ENCODE measurements at regions not wholly inside any gene's neighbourhood (a gene's known extent, or its start where the extent isn't known, plus 50 kb on each side); places are given as distances from the start of the nearest gene placed in this dataset.

DNA sequence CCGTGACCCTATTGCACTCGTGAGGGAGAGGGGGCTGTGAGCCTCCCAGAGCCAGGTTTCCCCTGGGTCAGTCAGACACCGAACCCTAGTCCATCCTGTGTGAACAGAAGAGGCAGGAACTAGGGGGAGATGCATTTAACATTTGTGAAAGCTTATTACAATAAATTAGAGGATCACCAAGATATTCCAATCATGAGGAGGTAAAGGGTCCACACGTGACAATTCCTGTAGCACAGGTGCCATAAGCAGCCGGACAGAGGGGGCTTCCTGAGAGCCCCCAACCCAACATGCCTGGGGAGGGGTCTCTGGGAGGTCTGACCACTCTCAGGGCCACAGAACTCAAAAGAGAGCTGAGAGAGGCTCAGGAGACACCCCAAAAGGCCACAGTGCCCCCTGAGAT is 93.3 kb downstream of the KCNF1 start:
- H3K9me3 ChIP-seq (ENCODE audit: control insufficient read depth, low read depth, low read length) = no peaks in the 10 kb centered on the region
- Mint-ChIP-seq H3K27me3 (ENCODE audit: low read depth) (peaks cover 5% of the 10 kb centered on the region), H3K27ac (no peak overlapping the region), H3K36me3 (ENCODE audit: insufficient read depth in 1 of 3, low read depth in 3 of 3) (peaks cover 0 to 8% (median 8%) of the 10 kb centered on the region in 3 experiments; a peak in 5 of 7 replicates), H3K9me3 (peaks cover 6 to 9% of the 10 kb centered on the region in 2 experiments), H3K4me1 (peaks cover 8 to 20% of the 10 kb centered on the region in 2 experiments), H3K4me3 (no peak overlapping the region)
- no CpG with 5 or more reads among the region's 5 CpGs for WGBS (ENCODE audit: extremely low coverage, insufficient read length, low lambda C conversion rate)
- no peaks in the 10 kb centered on the region; the same call in 1 of the 2 replicates for H3K4me1 ChIP-seq (ENCODE audit: insufficient read depth, low read length)
- TF ChIP-seq CTCF (conservative IDR thresholded peaks at IDR 0.05) = no peak
- H3K27me3 ChIP-seq (ENCODE audit: insufficient read depth, low read length) = no peaks in the 10 kb centered on the region
- H3K9ac ChIP-seq (ENCODE audit: extremely low read depth, insufficient read length, low read length) = no peak overlapping the region
- no peaks in the 10 kb centered on the region for H4K20me1 ChIP-seq (ENCODE audit: control insufficient read depth, insufficient read depth, insufficient read length)
- H3K18ac ChIP-seq (ENCODE audit: insufficient read length, low read depth, low read length) = no peak overlapping the region
- no peak overlapping the region for H2BK15ac ChIP-seq (ENCODE audit: low read depth, low read length)
- H3T11ph ChIP-seq (ENCODE audit: low read length) = no peak overlapping the region
- H4K5ac ChIP-seq (ENCODE audit: insufficient read length, low read depth, low read length) = no peak overlapping the region
- no peaks in the 10 kb centered on the region for H3K79me1 ChIP-seq (ENCODE audit: insufficient read depth, low read depth, low read length, poor library complexity, severe bottlenecking)
- no peak overlapping the region for H2AFZ ChIP-seq (ENCODE audit: low read length)
- no peak overlapping the region for H4K91ac ChIP-seq (ENCODE audit: insufficient read length, low read depth, low read length)
- no peak overlapping the region for H2BK12ac ChIP-seq (ENCODE audit: insufficient read length, low read depth, low read length)
- no peak overlapping the region for H3K4me2 ChIP-seq (ENCODE audit: insufficient read depth, insufficient read length, low read length)
- H3K27ac ChIP-seq (ENCODE audit: insufficient read length, low read depth, low read length) = no peak overlapping the region
- no peak overlapping the region for H2BK120ac ChIP-seq (ENCODE audit: low read depth, low read length, poor library complexity, severe bottlenecking)
- no peak overlapping the region for H3K56ac ChIP-seq (ENCODE audit: insufficient read length, low read depth, low read length)
- H3K14ac ChIP-seq (ENCODE audit: insufficient read depth, low read length) = no peak overlapping the region
- no peaks in the 10 kb centered on the region for H3K79me2 ChIP-seq (ENCODE audit: insufficient read depth, low read length)
- no peak overlapping the region for H2BK5ac ChIP-seq (ENCODE audit: insufficient read length, low read length)
- no peak overlapping the region for H3K4ac ChIP-seq (ENCODE audit: low read depth, low read length)
- no peaks in the 10 kb centered on the region for H3K23me2 ChIP-seq (ENCODE audit: insufficient read length, low read depth, low read length, poor library complexity, severe bottlenecking)
- H4K8ac ChIP-seq (replicated peaks; ENCODE audit: insufficient read length, low read depth, low read length) = no peak overlapping the region
- no peak overlapping the region for H2BK20ac ChIP-seq (ENCODE audit: low read depth, low read length, poor library complexity, severe bottlenecking)
- no peak overlapping the region for H3K23ac ChIP-seq (ENCODE audit: insufficient read length, low read depth, low read length)
- no peak overlapping the region for H2AK5ac ChIP-seq (ENCODE audit: insufficient read length, low read length)
- DNase-seq = no peak
